Hepatocyte (in vitro differentiated cells): ENCODE measurements at regions not wholly inside any gene's neighbourhood (a gene's known extent, or its start where the extent isn't known, plus 50 kb on each side); places are given as distances from the start of the nearest gene placed in this dataset.

Experiments used
- DNase-seq: peaks from one replicate; pipeline ENCODE4 v3.0.0-alpha.2; 2016; ENCODE audit warnings: low spot score
- H2AFZ ChIP-seq: fragments of 200-600 bp; sonication (generic); 2 replicates; pipeline ENCODE4 v1.6.0; 2016; ENCODE audit warnings: antibody characterized with exemption, mild to moderate bottlenecking
- H3K27ac ChIP-seq: fragments of 200-600 bp; sonication (generic); 2 replicates; pipeline ENCODE4 v1.5.1; 2016; ENCODE audit warnings: mild to moderate bottlenecking
- H3K27me3 ChIP-seq: fragments of 200-600 bp; sonication (generic); 2 replicates; pipeline ENCODE4 v1.6.1; 2016
- H3K36me3 ChIP-seq: fragments of 200-600 bp; sonication (generic); replicated peaks from 2 replicates; pipeline ENCODE4 v1.5.1; 2016; ENCODE audit warnings: low read depth; ENCODE audit not compliant: insufficient read depth
- H3K4me1 ChIP-seq: fragments of 200-600 bp; sonication (generic); 2 replicates; pipeline ENCODE4 v1.5.1; 2016; ENCODE audit warnings: mild to moderate bottlenecking, moderate library complexity; ENCODE audit not compliant: insufficient read depth
- H3K4me2 ChIP-seq: fragments of 200-600 bp; sonication (generic); 2 replicates; pipeline ENCODE4 v1.6.0; 2016
- H3K4me3 ChIP-seq: fragments of 200-600 bp; sonication (generic); 2 replicates; pipeline ENCODE4 v1.5.1; 2016; ENCODE audit warnings: mild to moderate bottlenecking
- H3K79me2 ChIP-seq: fragments of 200-600 bp; sonication (generic); 2 replicates; pipeline ENCODE4 v1.6.0; 2017; ENCODE audit warnings: mild to moderate bottlenecking
- H3K9me2 ChIP-seq: fragments of 200-600 bp; sonication (generic); replicated peaks from 2 replicates; pipeline ENCODE4 v1.6.0; 2017; ENCODE audit warnings: mild to moderate bottlenecking; ENCODE audit not compliant: insufficient read depth
- H3K9me3 ChIP-seq: fragments of 200-600 bp; sonication (generic); 2 replicates; pipeline ENCODE4 v1.5.1; 2016; ENCODE audit warnings: low read depth, mild to moderate bottlenecking
- H4K20me1 ChIP-seq: fragments of 200-600 bp; sonication (generic); 2 replicates; pipeline ENCODE4 v1.6.0; 2016; ENCODE audit warnings: mild to moderate bottlenecking; ENCODE audit not compliant: insufficient read depth, poor library complexity, severe bottlenecking
- EZH2 ChIP-seq: fragments of 200-600 bp; sonication (generic); IDR thresholded peaks from 2 replicates; pipeline ENCODE4 v1.6.1; 2016; ENCODE audit warnings: antibody characterized with exemption, mild to moderate bottlenecking, borderline replicate concordance
- EZH2phosphoT487 ChIP-seq: fragments of 200-600 bp; sonication (generic); IDR thresholded peaks from one replicate; pipeline ENCODE4 v1.6.1; 2018; ENCODE audit warnings: antibody characterized with exemption, mild to moderate bottlenecking, low read depth, moderate library complexity; ENCODE audit not compliant: unreplicated experiment, severe bottlenecking
- WGBS: methylation state at CpG from one replicate; pipeline ENCODE4 v1.1.6; 2016; ENCODE audit warnings: low lambda C conversion rate; ENCODE audit errors: missing lambda C conversion rate; 5-methylcytosine and 5-hydroxymethylcytosine counted together
- TF ChIP-seq, protein P1 (sequence below): fragments of 200-600 bp; sonication (generic); IDR thresholded peaks from 2 replicates; pipeline ENCODE4 v1.5.1; 2016; ENCODE audit warnings: antibody characterized with exemption, mild to moderate bottlenecking; ENCODE audit not compliant: poor library complexity

DNA sequence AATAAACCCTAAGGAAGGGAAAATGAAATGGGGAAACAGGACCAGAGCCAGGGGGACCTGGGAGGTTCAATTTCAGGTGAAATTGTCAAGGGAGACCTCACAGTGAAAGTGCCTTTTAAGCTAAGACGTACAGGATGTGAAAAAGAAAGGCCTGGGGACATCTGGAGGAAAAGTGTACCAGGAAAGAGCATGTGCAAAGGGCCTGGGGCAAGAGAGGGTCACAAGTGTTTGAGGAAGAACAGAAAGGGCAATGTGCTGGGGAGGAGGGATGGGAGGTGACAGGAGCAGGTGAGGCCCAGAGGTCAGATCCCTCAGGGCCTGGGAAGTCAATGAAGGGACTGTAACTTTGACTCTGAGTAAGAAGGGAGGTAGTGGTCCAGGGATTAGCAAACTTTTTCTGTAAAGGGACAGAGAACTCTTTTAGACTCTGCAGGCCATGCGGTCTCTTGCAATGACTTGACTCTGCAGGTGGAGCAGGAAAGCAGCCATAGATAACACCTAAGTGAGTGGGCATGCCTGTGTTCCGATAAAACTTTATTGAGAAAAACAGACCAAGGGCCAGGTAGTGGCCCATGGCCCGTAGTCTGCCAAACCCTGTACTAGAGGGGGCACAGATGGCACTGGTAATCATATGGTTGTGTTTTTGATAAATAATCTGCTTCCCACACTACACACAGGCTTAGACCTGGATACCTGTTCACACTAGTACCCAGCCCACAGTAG is 93.8 kb downstream of the LITAF start:
- Histone ChIP-seq H3K27me3 (no peaks in the 10 kb centered on the region), H3K4me3 (no peak overlapping the region), H3K9me2 (no peaks in the 10 kb centered on the region), H3K36me3 (no peaks in the 10 kb centered on the region), H4K20me1 (no peaks in the 10 kb centered on the region), H3K4me2 (no peak overlapping the region), H3K79me2 (no peaks in the 10 kb centered on the region), H3K9me3 (no peaks in the 10 kb centered on the region), H2AFZ (no peak overlapping the region), H3K27ac (no peak overlapping the region), H3K4me1 (peaks cover 19% of the 10 kb centered on the region)
- no peak for TF ChIP-seq EZH2phosphoT487
- no peak for TF ChIP-seq EZH2
- TF ChIP-seq, protein P1, sequence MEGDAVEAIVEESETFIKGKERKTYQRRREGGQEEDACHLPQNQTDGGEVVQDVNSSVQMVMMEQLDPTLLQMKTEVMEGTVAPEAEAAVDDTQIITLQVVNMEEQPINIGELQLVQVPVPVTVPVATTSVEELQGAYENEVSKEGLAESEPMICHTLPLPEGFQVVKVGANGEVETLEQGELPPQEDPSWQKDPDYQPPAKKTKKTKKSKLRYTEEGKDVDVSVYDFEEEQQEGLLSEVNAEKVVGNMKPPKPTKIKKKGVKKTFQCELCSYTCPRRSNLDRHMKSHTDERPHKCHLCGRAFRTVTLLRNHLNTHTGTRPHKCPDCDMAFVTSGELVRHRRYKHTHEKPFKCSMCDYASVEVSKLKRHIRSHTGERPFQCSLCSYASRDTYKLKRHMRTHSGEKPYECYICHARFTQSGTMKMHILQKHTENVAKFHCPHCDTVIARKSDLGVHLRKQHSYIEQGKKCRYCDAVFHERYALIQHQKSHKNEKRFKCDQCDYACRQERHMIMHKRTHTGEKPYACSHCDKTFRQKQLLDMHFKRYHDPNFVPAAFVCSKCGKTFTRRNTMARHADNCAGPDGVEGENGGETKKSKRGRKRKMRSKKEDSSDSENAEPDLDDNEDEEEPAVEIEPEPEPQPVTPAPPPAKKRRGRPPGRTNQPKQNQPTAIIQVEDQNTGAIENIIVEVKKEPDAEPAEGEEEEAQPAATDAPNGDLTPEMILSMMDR: no peak
- WGBS: 96% methylated on average over 4 of the region's 4 CpGs
- DNase-seq: no peak

DNA sequence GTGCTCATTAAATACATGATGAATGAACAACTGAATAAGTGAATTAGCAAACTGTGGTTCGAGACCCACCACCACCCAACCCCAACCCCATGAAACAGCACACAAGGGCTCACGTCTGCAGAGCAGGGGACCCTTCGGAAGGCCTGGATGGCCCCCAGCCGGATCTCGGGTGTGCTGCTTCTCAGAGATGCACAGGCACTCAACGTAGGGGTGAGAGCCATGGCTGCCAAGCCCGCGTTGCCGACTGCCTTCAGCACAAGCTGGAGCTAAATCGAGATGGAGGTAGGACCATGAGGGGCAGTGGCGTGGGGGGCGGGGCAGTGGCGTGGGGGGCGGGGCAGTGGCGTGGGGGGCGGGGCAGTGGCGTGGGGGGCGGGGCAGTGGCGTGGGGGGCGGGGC is 93.2 kb downstream of the LITAF start:
- no peak for DNase-seq
- Histone ChIP-seq H3K79me2 (no peaks in the 10 kb centered on the region), H3K27ac (no peak overlapping the region), H3K4me3 (no peak overlapping the region), H3K4me1 (peaks cover 19% of the 10 kb centered on the region), H3K4me2 (no peak overlapping the region), H3K36me3 (no peaks in the 10 kb centered on the region), H3K9me2 (no peaks in the 10 kb centered on the region), H3K9me3 (no peaks in the 10 kb centered on the region), H3K27me3 (no peaks in the 10 kb centered on the region), H4K20me1 (no peaks in the 10 kb centered on the region), H2AFZ (no peak overlapping the region)
- 96% methylated on average over 11 of the region's 20 CpGs for WGBS
- no peak for TF ChIP-seq EZH2
- TF ChIP-seq, protein P1: no peak
- no peak for TF ChIP-seq EZH2phosphoT487

DNA sequence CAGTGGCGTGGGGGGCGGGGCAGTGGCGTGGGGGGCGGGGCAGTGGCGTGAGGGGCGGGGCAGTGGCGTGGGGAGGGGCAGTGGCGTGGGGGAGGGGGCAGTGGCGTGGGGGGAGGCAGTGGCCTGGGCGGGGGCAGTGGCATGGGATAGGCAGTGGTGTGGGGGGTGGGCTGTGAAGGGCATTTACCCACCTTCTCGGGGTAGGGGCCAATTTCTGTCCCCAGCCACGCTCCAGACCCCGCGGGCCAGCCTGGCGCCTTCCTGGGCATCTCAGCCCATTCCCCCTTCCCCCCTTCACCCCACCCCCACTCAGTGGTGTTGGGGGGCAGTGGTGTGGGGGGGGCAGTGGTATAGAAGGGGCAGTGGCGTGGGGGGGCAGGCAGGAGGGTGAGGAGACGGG is 92.7 kb downstream of the LITAF start:
- TF ChIP-seq EZH2phosphoT487 (no peak), EZH2 (no peak)
- TF ChIP-seq, protein P1: no peak
- no peak for DNase-seq
- Histone ChIP-seq H3K9me3 (no peaks in the 10 kb centered on the region), H3K4me1 (peaks cover 19% of the 10 kb centered on the region), H3K4me3 (no peak overlapping the region), H3K27me3 (no peaks in the 10 kb centered on the region), H3K27ac (no peak overlapping the region), H3K79me2 (no peaks in the 10 kb centered on the region), H3K36me3 (no peaks in the 10 kb centered on the region), H3K4me2 (no peak overlapping the region), H4K20me1 (no peaks in the 10 kb centered on the region), H3K9me2 (no peaks in the 10 kb centered on the region), H2AFZ (no peak overlapping the region)
- no CpG with 5 or more reads among the region's 17 CpGs for WGBS

DNA sequence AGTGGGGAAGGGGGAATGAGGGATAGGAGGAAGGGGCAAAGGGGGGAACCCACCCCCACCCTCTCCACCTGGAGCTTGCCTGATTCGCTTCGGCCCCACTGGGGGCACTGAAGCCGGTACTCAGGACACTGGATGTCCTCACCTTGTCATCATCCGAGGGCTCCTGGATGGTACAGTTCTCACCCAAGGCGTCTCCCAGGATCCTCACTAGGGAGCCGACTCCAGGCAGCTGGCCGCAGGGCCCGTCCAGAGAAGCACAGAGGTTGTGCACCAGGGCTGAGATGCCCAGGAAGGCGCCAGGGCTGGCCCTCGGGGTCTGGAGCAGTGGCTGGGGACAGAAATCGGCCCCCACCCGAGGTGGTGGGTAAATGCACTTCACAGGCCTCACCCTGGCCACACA is 92.3 kb downstream of the LITAF start:
- Histone ChIP-seq H2AFZ (no peak overlapping the region), H3K4me3 (no peak overlapping the region), H3K4me1 (peaks cover 19% of the 10 kb centered on the region), H3K27ac (no peak overlapping the region), H4K20me1 (no peaks in the 10 kb centered on the region), H3K9me2 (no peaks in the 10 kb centered on the region), H3K79me2 (no peaks in the 10 kb centered on the region), H3K9me3 (no peaks in the 10 kb centered on the region), H3K4me2 (no peak overlapping the region), H3K36me3 (no peaks in the 10 kb centered on the region), H3K27me3 (no peaks in the 10 kb centered on the region)
- no peak for DNase-seq
- TF ChIP-seq EZH2 (no peak), EZH2phosphoT487 (no peak)
- TF ChIP-seq, protein P1: no peak
- WGBS: 90% methylated on average over 12 of the region's 12 CpGs
